GM23338 (cell line): ENCODE measurements at regions not wholly inside any gene's neighbourhood (a gene's known extent, or its start where the extent isn't known, plus 50 kb on each side); places are given as distances from the start of the nearest gene placed in this dataset.

Source experiments
- ATAC-seq: fragments of 200-7000 bp; cut with Tn5 transposase; 3 replicates; pipeline ENCODE4 v1.9.1; 2020
- DNase-seq: peaks from one replicate; pipeline ENCODE4 v3.0.0-alpha.2; 2015; ENCODE audit warnings: low spot score
- H2AFZ ChIP-seq: fragments of 200-600 bp; sonication (generic); 2 replicates; pipeline ENCODE4 v1.8.0; 2016; ENCODE audit warnings: antibody characterized with exemption, mild to moderate bottlenecking, moderate library complexity
- H3F3A ChIP-seq: fragments of 200-600 bp; sonication (generic); replicated peaks from 2 replicates; pipeline ENCODE4 v1.8.0; 2017; ENCODE audit warnings: antibody characterized with exemption, mixed run types, low read depth
- H3K27ac ChIP-seq: fragments of 200-600 bp; sonication (generic); 2 replicates; pipeline ENCODE4 v1.6.1; 2016; ENCODE audit warnings: low read depth
- H3K27me3 ChIP-seq: fragments of 200-600 bp; sonication (generic); 2 replicates; pipeline ENCODE4 v1.8.0; 2016; ENCODE audit warnings: mild to moderate bottlenecking, mixed run types, moderate library complexity; ENCODE audit not compliant: insufficient read depth
- H3K36me3 ChIP-seq: fragments of 200-600 bp; sonication (generic); 2 replicates; pipeline ENCODE4 v1.8.0; 2016; ENCODE audit warnings: mild to moderate bottlenecking; ENCODE audit not compliant: insufficient read depth
- H3K4me1 ChIP-seq: fragments of 200-600 bp; sonication (generic); 2 replicates; pipeline ENCODE4 v1.8.0; 2016; ENCODE audit warnings: mild to moderate bottlenecking, moderate library complexity; ENCODE audit not compliant: insufficient read depth
- H3K4me2 ChIP-seq: fragments of 200-600 bp; sonication (generic); 2 replicates; pipeline ENCODE4 v1.7.1; 2017; ENCODE audit warnings: mixed run types
- H3K4me3 ChIP-seq: fragments of 200-600 bp; sonication (generic); 2 replicates; pipeline ENCODE4 v1.6.1; 2016; ENCODE audit warnings: mixed run types
- H3K79me2 ChIP-seq: fragments of 200-600 bp; sonication (generic); replicated peaks from 2 replicates; pipeline ENCODE4 v1.8.0; 2017; ENCODE audit warnings: mild to moderate bottlenecking; ENCODE audit not compliant: insufficient read depth
- H3K9me2 ChIP-seq: fragments of 200-600 bp; sonication (generic); 2 replicates; pipeline ENCODE4 v1.8.0; 2017; ENCODE audit not compliant: insufficient read depth
- H4K20me1 ChIP-seq: fragments of 200-600 bp; sonication (generic); replicated peaks from 2 replicates; pipeline ENCODE4 v1.8.0; 2017; ENCODE audit warnings: mild to moderate bottlenecking; ENCODE audit not compliant: insufficient read depth
- H3K27ac Mint-ChIP-seq: 2 replicates; pipeline ENCODE4 v1.8.0; 2020; ENCODE audit warnings: inconsistent platforms, mild to moderate bottlenecking, moderate library complexity, mixed read lengths
- H3K27me3 Mint-ChIP-seq: 3 replicates; pipeline ENCODE4 v1.8.0; 2022; ENCODE audit warnings: low read depth, mild to moderate bottlenecking, moderate library complexity, mixed read lengths, inconsistent platforms; ENCODE audit not compliant: insufficient read depth, poor library complexity
- H3K36me3 Mint-ChIP-seq: 3 replicates; pipeline ENCODE4 v1.8.0; 2021; ENCODE audit warnings: low read depth, mild to moderate bottlenecking, inconsistent platforms, moderate library complexity, mixed read lengths
- H3K4me1 Mint-ChIP-seq: 3 replicates; pipeline ENCODE4 v1.8.0; 2020; ENCODE audit warnings: mild to moderate bottlenecking, inconsistent platforms, mixed read lengths
- H3K4me3 Mint-ChIP-seq: 3 replicates; pipeline ENCODE4 v1.8.0; 2021; ENCODE audit warnings: moderate library complexity, mild to moderate bottlenecking, inconsistent platforms, mixed read lengths
- H3K9me3 Mint-ChIP-seq: 3 replicates; pipeline ENCODE4 v1.8.0; 2020; ENCODE audit warnings: moderate library complexity, mild to moderate bottlenecking, inconsistent platforms, mixed read lengths
- CREB1 ChIP-seq: fragments of 250-450 bp; sonication (Bioruptor Pico); IDR thresholded peaks from 2 replicates; pipeline ENCODE4 v1.5.0; 2020; ENCODE audit warnings: low read depth, mild to moderate bottlenecking, moderate library complexity
- CTCF ChIP-seq, 2 experiments: fragments of 200-600 bp in 1 of 2; sonication (generic) in 1 of 2; conservative IDR thresholded peaks; 2 replicates each; pipeline versions ENCODE4 v1.5.1 to v1.6.1; 2016 to 2017; ENCODE audit warnings: antibody characterized with exemption in 2 of 2, low read depth in 2 of 2, mild to moderate bottlenecking in 2 of 2, moderate library complexity in 1 of 2
- ETS1 ChIP-seq: IDR thresholded peaks from 2 replicates; pipeline ENCODE4 v1.6.1; 2016; ENCODE audit warnings: antibody characterized with exemption
- EZH2phosphoT487 ChIP-seq: fragments of 200-600 bp; sonication (generic); IDR thresholded peaks from one replicate; pipeline ENCODE4 v1.8.1; 2018; ENCODE audit warnings: antibody characterized with exemption; ENCODE audit not compliant: unreplicated experiment
- JUNB ChIP-seq: IDR thresholded peaks from one replicate; pipeline ENCODE4 v1.6.1; 2016; ENCODE audit warnings: antibody characterized with exemption; ENCODE audit not compliant: unreplicated experiment
- NANOG ChIP-seq: IDR thresholded peaks from 2 replicates; pipeline ENCODE4 v1.6.1; 2016; ENCODE audit warnings: antibody characterized with exemption, borderline replicate concordance
- REST ChIP-seq: IDR thresholded peaks from one replicate; pipeline ENCODE4 v1.6.1; 2018; ENCODE audit warnings: antibody characterized with exemption; ENCODE audit not compliant: unreplicated experiment
- STAT1 ChIP-seq: IDR thresholded peaks from one replicate; pipeline ENCODE4 v1.6.1; 2016; ENCODE audit warnings: antibody characterized with exemption; ENCODE audit not compliant: unreplicated experiment
- ZNF114 ChIP-seq: fragments of 250-450 bp; sonication (Bioruptor Pico); IDR thresholded peaks from 2 replicates; pipeline ENCODE4 v1.5.0; 2020; ENCODE audit warnings: mild to moderate bottlenecking, moderate library complexity
- ZNF331 ChIP-seq: fragments of 250-450 bp; sonication (Bioruptor Pico); IDR thresholded peaks from 2 replicates; pipeline ENCODE4 v1.5.0; 2020; ENCODE audit warnings: low read depth, mild to moderate bottlenecking, moderate library complexity
- ZNF462 ChIP-seq: fragments of 250-450 bp; sonication (Bioruptor Pico); IDR thresholded peaks from 2 replicates; pipeline ENCODE4 v1.5.0; 2020; ENCODE audit warnings: mild to moderate bottlenecking, moderate library complexity

GRCh38 chr5:121086671-121087070, 622.6 kb downstream of the PRR16 start (continued):
- TF ChIP-seq CTCF (conservative IDR thresholded peaks at IDR 0.05; ENCODE audit: low read depth in 2 of 2) (no peak), ZNF114 (no peak)

- H3K36me3 ChIP-seq, result no peaks in the 10 kb centered on the region
- ATAC-seq, result no peak
- no peak for TF ChIP-seq ZNF462
- TF ChIP-seq CTCF (conservative IDR thresholded peaks at IDR 0.05; ENCODE audit: low read depth in 2 of 2), result no peak
- no peak for TF ChIP-seq STAT1
- no peak for TF ChIP-seq ZNF331 (CRISPR knock-in tag)
- no peak for TF ChIP-seq NANOG
- no peak for TF ChIP-seq ZNF114
- no peak for TF ChIP-seq REST
- no peak for TF ChIP-seq ETS1
- TF ChIP-seq JUNB, result no peak
- no peak for TF ChIP-seq CREB1 (CRISPR knock-in tag)
- no peak for TF ChIP-seq EZH2phosphoT487
- no peak overlapping the region for H2AFZ ChIP-seq
- no peak overlapping the region for H3K4me3 ChIP-seq
- DNase-seq, result no peak
- no peaks in the 10 kb centered on the region for H3K4me1 Mint-ChIP-seq
- H3K27ac ChIP-seq, result no peak overlapping the region
- no peak overlapping the region for H3K4me2 ChIP-seq
- H3K27me3 Mint-ChIP-seq, result no peaks in the 10 kb centered on the region
- H3F3A ChIP-seq, result no peaks in the 10 kb centered on the region
- no peaks in the 10 kb centered on the region for H3K4me1 ChIP-seq
- H3K9me3 Mint-ChIP-seq, result no peaks in the 10 kb centered on the region; the same call in 2 of the 3 replicates
- no peaks in the 10 kb centered on the region for H3K79me2 ChIP-seq
- H3K27me3 ChIP-seq, result no peaks in the 10 kb centered on the region
- no peaks in the 10 kb centered on the region for H4K20me1 ChIP-seq
- H3K4me3 Mint-ChIP-seq, result no peak overlapping the region
- H3K36me3 Mint-ChIP-seq, result no peaks in the 10 kb centered on the region
- no peak overlapping the region for H3K27ac Mint-ChIP-seq
- no peaks in the 10 kb centered on the region for H3K9me2 ChIP-seq
These were observed 623.5 kb downstream of the PRR16 start for GRCh38 chr5:121087560-121087959.
